SK-MEL-5 (cell line): ENCODE measurements at regions not wholly inside any gene's neighbourhood (a gene's known extent, or its start where the extent isn't known, plus 50 kb on each side); places are given as distances from the start of the nearest gene placed in this dataset.

ENCODE experiments used
- DNase-seq: peaks from one replicate; pipeline ENCODE4 v3.0.0-alpha.2; 2016; ENCODE audit warnings: low read depth, low spot score
- in situ Hi-C: cut with HindIII; loops from 2 replicates; pipeline ENCODE4 v1.10.0; 2016; ENCODE audit warnings: low sequenced_read_pairs, high pct_unique_total_duplicates, low pct_unique_long_range_greater_than_20kb

DNA sequence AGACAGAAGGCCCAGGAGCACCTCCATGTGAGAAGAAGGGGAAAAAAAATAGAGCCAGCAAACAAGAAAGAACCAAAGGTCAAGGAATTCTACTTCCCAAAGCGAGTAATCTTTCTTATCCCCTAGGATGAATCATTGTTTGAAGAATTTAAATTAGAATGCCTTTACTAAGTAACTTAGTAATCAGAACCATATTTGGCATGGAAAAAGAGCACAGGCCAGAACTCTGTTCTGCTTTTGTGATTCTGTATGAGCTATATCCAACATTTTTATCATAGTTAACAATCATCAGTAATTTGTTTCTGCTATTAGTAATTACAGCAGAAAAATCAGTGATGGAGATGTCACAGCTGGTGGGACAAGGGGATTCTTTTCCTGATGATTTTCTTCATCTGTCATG is 228.8 kb upstream of the FAM83B start:
- in situ Hi-C loops: no loop called here
- DNase-seq: no peak

DNA sequence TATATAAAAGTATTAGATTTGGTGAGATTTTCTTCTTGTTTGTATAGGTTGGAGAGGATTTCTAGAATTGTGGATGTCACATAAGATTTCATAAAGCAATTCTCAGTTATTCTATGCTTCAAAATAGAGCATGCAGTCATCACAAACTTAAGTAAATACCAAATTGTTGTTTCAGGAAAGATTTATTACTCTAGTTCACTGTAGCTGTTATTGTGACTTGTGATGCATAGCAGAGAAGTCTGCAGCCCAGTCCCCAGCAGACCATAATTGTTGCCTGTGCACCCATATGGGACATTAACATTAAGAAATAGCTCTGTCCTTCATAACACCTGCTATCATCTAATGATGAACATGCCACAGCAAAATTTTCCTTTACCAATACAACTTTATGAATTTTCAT is 228.0 kb upstream of the FAM83B start:
- in situ Hi-C loops: no loop called here
- no peak for DNase-seq

DNA sequence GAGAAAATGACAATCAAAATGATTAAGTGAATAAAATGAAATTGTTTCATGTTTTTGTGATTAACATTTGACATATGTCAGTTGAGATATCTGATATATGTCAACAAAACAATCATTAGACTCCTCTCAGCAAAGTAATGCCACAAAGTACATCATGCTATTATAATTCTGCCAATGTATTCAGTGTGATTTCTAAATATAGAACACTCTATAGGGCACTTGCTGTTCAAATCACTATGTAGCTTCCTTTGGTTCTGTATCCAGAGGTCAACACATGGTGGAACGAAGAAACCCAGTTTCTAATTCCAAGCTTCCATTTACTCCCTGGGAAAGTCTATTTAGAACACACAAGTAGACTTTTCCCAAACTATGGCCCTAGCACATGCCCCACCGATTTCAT is 227.5 kb upstream of the FAM83B start:
- DNase-seq: no peak
- in situ Hi-C loops: no loop called here

DNA sequence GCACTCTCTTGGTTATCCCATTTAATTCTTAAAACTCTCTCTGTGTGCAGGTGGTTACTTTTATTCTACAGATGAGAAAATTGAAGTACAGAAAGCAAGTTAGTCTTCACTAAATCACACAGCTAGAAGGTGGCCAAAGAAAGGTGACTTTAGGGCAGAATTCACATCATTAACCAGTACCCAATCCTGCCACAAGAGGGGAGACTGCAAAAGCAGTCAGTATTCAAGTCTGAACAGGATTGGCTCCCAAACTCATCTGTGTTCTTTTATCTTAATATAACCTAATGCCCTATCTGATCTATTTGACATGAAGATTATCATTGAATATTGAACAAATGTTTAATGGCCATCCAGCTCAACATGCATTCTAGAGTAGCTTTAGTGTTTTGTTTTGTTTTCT is 225.3 kb upstream of the FAM83B start:
- DNase-seq: no peak
- in situ Hi-C loops: no loop called here

DNA sequence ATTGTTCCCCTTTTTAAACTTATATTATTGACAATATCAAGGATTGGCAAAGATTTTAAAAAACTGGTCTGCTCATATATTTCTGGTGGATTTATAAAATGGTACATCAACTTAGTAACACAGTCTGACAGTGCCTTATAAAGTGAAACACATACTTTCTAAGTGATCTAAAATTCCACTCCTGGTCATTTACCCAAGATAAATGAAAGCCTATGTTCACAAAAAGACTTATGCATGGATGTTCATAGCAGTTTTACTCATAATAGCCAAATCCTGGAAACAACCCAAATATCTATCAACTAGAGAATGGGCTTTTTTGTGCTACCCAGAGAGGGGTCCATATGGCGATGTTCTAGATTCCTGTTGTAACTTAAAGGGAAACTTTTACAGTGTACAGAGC is 222.4 kb upstream of the FAM83B start:
- in situ Hi-C loops: no loop called here
- DNase-seq: no peak

DNA sequence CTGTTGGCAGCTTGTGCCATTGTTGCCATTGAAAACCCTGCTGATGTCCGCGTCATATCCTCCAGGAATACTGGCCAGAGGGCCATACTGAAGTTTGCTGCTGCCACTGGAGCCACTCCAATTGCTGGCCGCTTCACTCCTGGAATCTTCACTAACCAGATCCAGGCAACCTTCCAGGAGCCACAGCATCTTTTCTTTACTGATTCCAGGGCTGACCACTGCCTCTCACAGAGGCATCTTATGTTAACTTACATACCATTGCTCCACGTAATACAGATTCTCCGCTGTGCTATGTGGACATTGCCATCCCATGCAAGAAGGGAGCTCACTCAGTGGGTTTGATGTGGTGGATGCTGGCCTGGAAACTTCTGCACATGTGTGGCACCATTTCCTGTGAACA is 221.8 kb upstream of the FAM83B start:
- in situ Hi-C loops: no loop called here
- no peak for DNase-seq

DNA sequence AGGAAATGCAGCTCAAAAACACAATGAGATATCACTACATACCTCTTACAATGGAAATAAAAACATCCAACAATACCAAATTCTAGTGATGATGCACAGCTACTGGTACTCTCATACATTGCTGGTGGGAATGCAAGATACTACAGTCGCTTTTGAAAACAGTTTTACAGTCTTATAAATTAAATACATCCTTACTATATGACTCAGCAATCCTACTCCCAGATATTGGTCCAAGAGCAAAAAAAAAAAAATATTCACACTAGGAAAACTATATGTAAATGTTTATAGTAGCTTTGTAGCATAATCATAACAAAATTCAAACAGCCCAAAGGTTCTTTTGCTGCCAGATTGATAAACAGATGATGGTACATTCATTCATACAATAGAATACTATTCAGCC is 217.4 kb upstream of the FAM83B start:
- in situ Hi-C loops: no loop called here
- DNase-seq: no peak

DNA sequence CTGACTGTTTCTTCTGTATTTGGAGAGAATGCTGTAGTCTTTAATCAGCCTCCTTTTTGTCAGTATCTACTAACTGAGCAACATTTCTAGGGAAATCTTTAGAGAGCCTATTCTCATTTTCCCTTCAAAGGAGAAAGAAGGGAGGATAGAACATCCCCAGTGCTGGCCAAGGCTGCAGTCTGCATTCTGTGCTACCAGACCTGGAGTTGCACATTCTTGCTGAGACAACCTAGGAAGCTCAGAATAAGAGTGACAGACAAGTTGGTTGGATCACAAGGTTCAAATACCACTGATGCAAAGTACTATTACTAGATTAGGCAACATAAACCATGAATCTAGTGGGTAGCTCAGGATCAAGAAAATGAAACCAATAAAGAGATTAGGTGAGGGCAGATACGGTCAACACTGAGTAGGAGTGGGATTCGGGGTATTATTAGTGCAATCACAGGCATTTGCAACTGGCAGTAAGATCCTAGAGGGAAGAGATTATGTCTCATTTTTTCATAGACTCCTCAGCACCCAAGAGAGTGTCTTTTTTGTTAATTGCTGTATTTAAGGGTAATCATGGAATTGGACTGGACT is 213.5 kb upstream of the FAM83B start:
- in situ Hi-C loops: no loop called here
- DNase-seq: no peak

DNA sequence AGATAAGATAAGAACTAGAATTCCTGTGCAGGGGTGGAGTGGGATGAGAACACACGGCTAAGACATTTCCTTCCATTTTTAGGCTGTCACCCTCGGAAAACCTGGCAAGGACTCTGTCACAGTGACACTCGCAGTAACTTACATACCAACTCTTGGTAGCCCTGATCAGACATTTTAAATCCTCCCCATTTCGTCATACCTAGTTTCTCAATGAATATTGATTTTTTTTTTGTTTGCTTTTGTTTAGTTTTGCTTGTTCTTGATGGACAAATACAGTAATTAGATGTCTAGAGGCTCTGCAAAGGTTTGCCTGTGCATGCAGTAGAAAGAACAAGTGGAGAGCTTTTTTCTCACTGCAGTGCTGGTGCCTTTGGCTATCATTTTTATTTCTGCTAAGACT is 213.0 kb upstream of the FAM83B start:
- in situ Hi-C loops: no loop called here
- no peak for DNase-seq

DNA sequence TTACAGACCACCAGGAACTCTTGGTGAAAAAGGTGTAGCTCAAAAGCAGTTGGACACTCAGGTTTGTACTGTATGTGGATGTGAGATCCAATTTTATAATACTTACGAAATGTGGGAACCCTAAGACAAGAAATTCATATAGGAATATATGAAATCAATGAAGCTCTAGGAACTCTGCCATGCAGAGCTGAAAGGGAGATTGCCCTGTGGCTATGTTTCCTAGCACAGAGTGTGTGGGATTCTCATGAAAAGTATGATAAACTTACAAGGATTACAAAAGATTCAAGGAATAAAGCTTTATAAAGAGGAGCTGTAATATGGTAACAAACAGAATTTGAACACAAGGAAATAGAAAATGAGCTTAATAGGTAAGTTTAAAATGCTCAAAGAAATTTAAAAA is 205.7 kb upstream of the FAM83B start:
- DNase-seq: no peak
- in situ Hi-C loops: no loop called here

DNA sequence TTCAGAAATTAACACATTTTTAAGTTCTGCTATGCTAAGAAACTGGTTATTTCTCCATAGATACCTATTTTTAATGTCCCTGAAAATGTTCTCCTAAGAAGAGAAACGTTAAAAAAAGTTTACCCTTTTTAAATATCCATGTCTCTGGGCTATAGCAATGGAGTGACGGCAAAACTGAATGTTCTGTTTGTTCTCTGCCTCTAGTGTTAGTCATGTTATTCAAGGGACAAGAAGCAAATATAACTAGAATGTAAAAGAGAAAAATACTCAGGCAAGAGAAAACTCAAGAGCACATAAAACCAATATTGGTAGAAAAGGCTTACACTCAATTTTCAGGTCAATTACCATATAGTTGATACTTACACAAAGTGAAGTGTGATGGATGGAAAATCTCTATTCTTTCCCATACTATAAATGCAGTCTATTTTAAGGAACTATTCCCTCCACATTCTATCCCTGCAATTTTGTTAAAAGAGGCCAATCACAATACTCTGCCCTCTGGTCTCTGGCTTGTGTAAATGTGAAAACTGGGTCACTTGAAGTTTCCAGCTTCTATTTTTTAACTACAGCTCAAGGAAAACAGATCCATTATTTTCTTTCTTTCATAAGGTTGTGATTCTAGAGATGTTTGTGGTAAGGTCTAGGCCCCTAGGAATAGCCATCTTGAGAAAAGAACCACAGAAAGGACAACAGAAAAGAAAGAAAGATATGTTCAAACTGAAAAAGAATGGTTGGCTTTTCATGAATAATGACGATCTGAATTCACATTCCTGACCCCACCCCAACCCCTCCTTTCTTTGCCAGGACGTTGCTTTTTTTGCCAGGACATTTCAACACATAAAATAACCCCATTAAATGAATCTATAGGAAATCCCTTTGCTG is 200.3 kb upstream of the FAM83B start:
- no peak for DNase-seq
- in situ Hi-C loops: no loop called here

DNA sequence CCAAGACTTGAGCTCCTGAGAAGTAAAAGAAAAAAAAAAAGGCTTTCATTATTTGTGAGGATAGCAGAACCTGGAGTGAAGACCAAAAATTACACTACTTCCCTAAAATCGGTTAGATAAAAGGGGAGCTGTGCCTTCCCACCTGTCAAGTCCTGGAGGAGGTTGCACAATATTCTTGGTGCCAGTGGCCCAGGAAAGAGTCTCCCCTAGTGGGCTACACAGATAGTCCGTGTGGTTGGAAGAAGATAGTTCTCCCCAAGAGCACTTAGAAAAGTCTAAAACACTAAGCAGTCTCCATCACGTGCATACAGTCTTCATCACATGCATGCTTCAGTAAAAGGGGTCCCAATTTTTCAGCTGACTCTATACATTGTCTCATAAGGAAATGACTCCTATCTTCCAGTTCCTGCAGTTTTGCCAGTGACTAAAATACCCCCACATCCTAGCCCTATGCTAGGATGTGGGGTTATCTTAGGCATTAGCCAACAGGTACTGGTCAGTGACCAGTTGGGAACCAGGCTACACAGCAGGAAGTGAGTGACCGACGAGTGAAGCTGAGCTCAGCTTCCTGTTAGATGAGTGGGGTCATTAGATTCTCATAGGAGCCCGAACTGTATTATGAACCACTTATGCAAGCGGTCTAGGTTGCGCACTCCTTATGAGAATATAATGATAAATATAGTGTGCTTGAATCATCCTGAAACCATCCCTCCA is 199.5 kb upstream of the FAM83B start:
- in situ Hi-C loops: no loop called here
- no peak for DNase-seq

DNA sequence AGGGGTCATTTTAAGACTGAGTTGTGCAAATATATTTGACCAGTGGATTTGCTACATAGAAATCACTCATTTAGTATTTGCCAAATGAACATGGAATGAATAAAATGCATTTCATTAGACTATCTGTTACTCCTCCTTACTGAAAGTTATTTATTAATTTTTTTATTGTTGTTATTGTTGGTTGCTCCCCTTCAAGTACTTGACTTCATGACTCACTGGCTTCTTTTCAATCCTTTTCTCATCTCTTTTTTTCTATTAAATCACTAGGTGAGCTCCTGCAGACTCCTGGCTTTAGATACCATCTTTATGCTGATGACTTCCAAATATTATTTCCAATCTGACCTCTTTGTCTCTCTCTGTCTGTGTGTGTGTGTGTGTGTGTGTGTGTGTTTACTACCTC is 192.2 kb upstream of the FAM83B start:
- in situ Hi-C loops: no loop called here
- DNase-seq: no peak

DNA sequence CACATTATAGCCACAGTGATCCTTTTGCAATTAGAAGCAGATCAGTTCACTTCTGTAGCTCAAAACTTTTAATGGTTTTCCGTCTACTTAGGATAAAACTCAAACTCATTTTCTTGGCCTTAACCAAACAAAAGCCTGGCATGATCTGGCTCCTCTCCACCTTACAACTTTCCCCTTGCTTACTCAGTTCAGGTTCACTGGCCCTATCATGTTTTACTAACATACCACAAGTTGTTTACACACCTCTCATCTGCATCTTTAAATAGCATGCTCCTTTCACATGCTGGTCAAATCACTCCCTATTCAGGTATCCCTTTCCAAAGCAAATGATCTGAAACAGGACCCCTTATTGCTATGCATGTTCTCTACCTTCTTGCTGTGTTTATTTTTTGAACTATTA is 191.4 kb upstream of the FAM83B start:
- in situ Hi-C loops: no loop called here
- no peak for DNase-seq

DNA sequence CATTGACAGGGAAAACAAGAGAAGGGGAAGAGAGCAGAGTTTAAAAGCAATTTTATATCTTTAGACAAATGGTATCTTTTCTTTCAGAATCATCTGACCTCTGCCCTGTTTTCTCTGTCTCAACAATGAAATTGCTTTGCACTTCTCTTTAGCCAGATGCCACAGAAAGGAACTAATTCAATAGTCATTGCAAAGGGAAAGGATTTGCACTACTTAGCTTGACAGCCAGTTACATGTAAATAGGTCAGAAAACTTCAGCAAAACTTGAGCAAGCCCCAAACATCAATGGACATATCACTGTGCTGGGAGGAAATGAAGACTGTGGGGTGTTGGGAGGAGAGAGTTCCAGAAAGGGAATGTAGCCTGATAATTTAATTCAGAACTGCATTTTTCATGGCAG is 181.3 kb upstream of the FAM83B start:
- no peak for DNase-seq
- in situ Hi-C loops: no loop called here

DNA sequence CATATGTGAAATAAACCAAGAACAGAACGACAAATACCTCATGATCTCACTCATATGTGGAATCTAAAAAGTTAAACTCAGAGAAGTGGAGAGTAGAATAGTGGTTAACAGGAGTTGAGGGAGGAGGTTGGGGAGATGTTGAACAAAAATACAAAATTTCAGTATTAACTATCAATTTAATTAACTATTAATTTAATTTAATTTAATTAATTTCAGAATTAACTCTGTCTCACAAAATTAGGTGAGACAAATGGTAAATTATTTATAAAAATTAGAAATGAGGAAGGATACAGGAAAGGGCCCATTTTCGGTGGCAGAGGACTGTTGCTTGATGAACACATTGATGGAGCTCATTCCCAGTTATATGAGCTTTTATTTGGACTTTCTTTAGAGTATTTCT is 166.0 kb upstream of the FAM83B start:
- in situ Hi-C loops: no loop called here
- DNase-seq: no peak

DNA sequence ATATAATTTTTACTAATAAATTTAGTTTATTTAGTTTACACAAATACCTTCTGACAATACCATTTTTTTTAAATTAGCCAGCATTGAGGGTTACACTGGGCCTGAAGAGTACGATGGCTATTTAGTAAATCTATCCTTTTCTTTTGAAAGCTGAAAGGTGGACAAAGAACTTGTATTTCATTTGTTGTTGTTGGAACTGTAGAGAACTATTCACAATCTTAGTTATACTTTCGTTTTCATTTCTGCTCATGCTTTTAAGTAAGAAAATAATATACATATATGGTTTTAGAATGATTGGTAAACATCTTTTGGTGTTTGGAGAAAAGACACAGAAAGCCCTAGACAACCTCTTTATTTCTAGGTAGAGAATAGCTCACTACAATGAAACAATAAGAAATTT is 165.3 kb upstream of the FAM83B start:
- no peak for DNase-seq
- in situ Hi-C loops: no loop called here

DNA sequence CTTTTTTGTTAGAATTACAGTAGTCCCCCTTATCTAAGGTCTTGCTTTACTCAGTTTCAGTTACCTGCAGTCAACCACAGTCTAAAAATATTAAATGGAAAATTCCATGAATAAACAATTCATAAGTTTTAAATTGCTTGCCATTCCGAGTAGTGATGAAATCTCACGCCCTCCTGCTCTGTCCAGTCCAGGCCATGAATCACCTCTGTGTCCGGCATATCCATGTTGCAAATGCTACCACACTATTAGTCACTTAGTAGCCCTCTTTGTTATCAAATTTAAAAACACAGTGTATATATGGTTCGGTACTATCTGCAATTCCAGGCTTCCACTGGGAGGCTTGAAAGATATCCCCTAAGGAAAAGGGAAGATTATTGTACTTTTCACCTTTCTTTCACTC is 164.6 kb upstream of the FAM83B start:
- in situ Hi-C loops: no loop called here
- peak; percentile 19 for DNase-seq

DNA sequence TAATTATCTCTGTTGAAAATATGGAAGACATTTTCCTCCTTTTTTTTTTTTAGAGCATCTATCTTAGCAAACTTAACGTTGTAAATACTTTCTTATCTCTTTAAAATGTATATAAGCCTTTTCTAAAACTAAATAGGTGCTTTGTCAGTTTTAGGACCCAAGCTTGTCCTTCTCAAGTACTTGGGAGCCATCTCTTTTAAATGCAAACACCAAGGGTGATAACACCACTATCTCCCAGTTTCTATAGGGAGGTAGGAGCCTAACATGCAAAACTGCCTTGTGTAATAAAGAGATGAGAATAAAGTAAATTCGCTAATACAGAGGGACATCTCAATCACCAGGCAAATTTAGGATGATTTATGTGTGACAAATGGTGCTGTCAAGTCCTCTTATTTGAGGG is 157.0 kb upstream of the FAM83B start:
- in situ Hi-C loops: no loop called here

More for the DNA sequence above, 157.0 kb upstream of the FAM83B start:
- DNase-seq: no peak
